ENCODE measurements at regions not wholly inside any gene's neighbourhood (a gene's known extent, or its start where the extent isn't known, plus 50 kb on each side); places are given as distances from the start of the nearest gene placed in this dataset.
"Not testable (repeated sequence)": the region's sequence is repeated elsewhere in the genome, so short reads cannot be mapped to it uniquely, and the experiment has no call there.

- no peak for FAIRE-seq
Measured at GRCh38 chr3:8317661-8318649, 183.7 kb upstream of the LMCD1 start.

- no peak for FAIRE-seq
Measured at GRCh38 chr3:8319935-8320634, 181.5 kb upstream of the LMCD1 start.

- no peak for FAIRE-seq
Measured at GRCh38 chr3:8320711-8321458, 180.7 kb upstream of the LMCD1 start.

GRCh38 chr3:8324747-8325146 is 176.9 kb upstream of the LMCD1 start:
- no peak for FAIRE-seq

- no peak for FAIRE-seq
Measured at GRCh38 chr3:8325306-8325705, 176.3 kb upstream of the LMCD1 start.

- FAIRE-seq = not testable (repeated sequence)
Measured at GRCh38 chr3:8325833-8326232, 175.8 kb upstream of the LMCD1 start.

- no peak for FAIRE-seq
Measured at GRCh38 chr3:8327739-8328138, 173.9 kb upstream of the LMCD1 start.

GRCh38 chr3:8328967-8329366 is 172.7 kb upstream of the LMCD1 start:
- FAIRE-seq = no peak

- no peak for FAIRE-seq
Measured at GRCh38 chr3:8329598-8329997, 172.0 kb upstream of the LMCD1 start.

- no peak for FAIRE-seq
Measured at GRCh38 chr3:8336456-8336855, 165.2 kb upstream of the LMCD1 start.

GRCh38 chr3:8338424-8338823 is 163.2 kb upstream of the LMCD1 start:
- FAIRE-seq = no peak

GRCh38 chr3:8341821-8342247 is 159.8 kb upstream of the LMCD1 start:
- no peak for FAIRE-seq

GRCh38 chr3:8343058-8343457 is 158.6 kb upstream of the LMCD1 start:
- no peak for FAIRE-seq

GRCh38 chr3:8345398-8345797 is 156.2 kb upstream of the LMCD1 start:
- no peak for FAIRE-seq

- no peak for FAIRE-seq
Measured at GRCh38 chr3:8348076-8348475, 153.5 kb upstream of the LMCD1 start.

- FAIRE-seq = no peak
Measured at GRCh38 chr3:8352475-8352874, 149.1 kb upstream of the LMCD1 start.

GRCh38 chr3:8353364-8353763 is 148.3 kb upstream of the LMCD1 start:
- no peak for FAIRE-seq

- FAIRE-seq = no peak
Measured at GRCh38 chr3:8355346-8355745, 146.3 kb upstream of the LMCD1 start.

GRCh38 chr3:8356066-8356465 is 145.6 kb upstream of the LMCD1 start:
- FAIRE-seq = not testable (repeated sequence)

GRCh38 chr3:8357859-8358258 is 143.8 kb upstream of the LMCD1 start:
- FAIRE-seq = no peak

GRCh38 chr3:8359133-8359532 is 142.5 kb upstream of the LMCD1 start:
- FAIRE-seq = no peak

- no peak for FAIRE-seq
Measured at GRCh38 chr3:8363200-8363599, 138.4 kb upstream of the LMCD1 start.

- no peak for FAIRE-seq
Measured at GRCh38 chr3:8365541-8365940, 136.1 kb upstream of the LMCD1 start.

Data from A204.1 (cell line).